ENCODE measurements at regions not wholly inside any gene's neighbourhood (a gene's known extent, or its start where the extent isn't known, plus 50 kb on each side); places are given as distances from the start of the nearest gene placed in this dataset.

DNA sequence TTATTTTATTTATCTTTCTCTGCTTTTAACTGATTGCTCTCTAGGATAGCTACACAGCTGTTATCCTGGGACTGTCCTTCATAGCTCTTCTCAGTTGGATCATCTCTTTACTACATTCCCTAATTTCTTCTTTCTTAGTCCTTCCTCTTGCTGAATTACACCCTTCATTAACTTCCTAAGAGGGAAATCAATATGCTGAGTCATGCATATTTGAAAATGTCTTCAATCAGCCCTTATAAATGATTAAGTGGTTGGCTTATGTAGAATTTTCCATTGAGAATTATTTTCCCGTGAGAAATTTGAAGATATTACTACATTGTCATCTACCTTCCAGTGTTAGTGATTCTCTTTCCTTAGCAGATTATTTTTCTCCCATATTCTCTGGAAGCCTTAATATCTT is 214.2 kb downstream of the SOCS6 start:
- H3K9me3 ChIP-seq (ENCODE audit: control insufficient read depth, insufficient read depth, low read depth, low read length), result no peaks in the 10 kb centered on the region
- DNase-seq (ENCODE audit: low read depth, low spot score), result no peak
- H3K27ac ChIP-seq (ENCODE audit: low read length), result peak overlapping the region; percentile 23; the same call in 1 of the 2 replicates
- CTCF ChIA-PET, result no interaction called here
- no peak overlapping the region for H3K4me3 ChIP-seq (ENCODE audit: low read depth in 2 of 2, low read length in 2 of 2)
- intact Hi-C loops (cut with micrococcal nuclease; ENCODE audit: unreplicated experiment) (no loop called here), in situ Hi-C loops (cut with HindIII; ENCODE audit: low pct_unique_long_range_greater_than_20kb, low sequenced_read_pairs) (no loop called here)
- POLR2A ChIA-PET, result no interaction called here
- TF ChIP-seq SIN3A (IDR thresholded peaks at IDR 0.05; ENCODE audit: borderline replicate concordance, insufficient read depth, low read depth, low read length) (no peak), TCF7L2 (IDR thresholded peaks at IDR 0.05; ENCODE audit: low read depth, low read length) (no peak), REST (IDR thresholded peaks at IDR 0.05; ENCODE audit: insufficient read depth in 1 of 2, low read depth in 2 of 2, low read length in 1 of 2) (no peak), POLR2AphosphoS5 (IDR thresholded peaks at IDR 0.05; ENCODE audit: low read depth, low read length) (no peak)
- TF ChIP-seq, protein P1, sequence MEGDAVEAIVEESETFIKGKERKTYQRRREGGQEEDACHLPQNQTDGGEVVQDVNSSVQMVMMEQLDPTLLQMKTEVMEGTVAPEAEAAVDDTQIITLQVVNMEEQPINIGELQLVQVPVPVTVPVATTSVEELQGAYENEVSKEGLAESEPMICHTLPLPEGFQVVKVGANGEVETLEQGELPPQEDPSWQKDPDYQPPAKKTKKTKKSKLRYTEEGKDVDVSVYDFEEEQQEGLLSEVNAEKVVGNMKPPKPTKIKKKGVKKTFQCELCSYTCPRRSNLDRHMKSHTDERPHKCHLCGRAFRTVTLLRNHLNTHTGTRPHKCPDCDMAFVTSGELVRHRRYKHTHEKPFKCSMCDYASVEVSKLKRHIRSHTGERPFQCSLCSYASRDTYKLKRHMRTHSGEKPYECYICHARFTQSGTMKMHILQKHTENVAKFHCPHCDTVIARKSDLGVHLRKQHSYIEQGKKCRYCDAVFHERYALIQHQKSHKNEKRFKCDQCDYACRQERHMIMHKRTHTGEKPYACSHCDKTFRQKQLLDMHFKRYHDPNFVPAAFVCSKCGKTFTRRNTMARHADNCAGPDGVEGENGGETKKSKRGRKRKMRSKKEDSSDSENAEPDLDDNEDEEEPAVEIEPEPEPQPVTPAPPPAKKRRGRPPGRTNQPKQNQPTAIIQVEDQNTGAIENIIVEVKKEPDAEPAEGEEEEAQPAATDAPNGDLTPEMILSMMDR (IDR thresholded peaks at IDR 0.05), result no peak
- no peaks in the 10 kb centered on the region for H3K27me3 ChIP-seq (ENCODE audit: control insufficient read depth, insufficient read depth, low read length)
- H3K36me3 ChIP-seq (ENCODE audit: control insufficient read depth, insufficient read depth, low read length), result no peaks in the 10 kb centered on the region; the same call in 1 of the 2 replicates
- no peaks in the 10 kb centered on the region for H3K4me1 ChIP-seq (ENCODE audit: control insufficient read depth, insufficient read depth, low read length)
- BruUV-seq (replicated peaks), result no TSS peak
- ATAC-seq, result no peak

DNA sequence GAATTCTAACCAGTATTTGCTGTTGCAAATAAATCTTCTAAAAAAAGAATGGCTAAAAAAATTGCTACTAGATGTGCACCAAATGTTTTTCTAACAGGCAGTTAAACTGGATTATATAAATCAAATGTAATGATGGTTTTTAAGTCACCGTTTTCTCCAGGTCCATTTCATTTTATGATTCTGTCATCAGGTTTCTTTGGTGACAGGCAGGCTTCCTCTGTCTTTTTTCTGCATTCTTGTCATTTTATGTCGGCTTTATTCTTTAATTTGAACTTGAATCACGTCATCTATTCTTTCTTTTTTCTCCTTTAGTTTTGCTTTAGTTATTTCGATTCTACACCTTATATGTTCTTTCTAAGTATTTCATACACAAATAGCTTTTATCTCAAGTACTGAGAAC is 212.5 kb downstream of the SOCS6 start:
- intact Hi-C loops (cut with micrococcal nuclease; ENCODE audit: unreplicated experiment), result no loop called here
- H3K4me1 ChIP-seq (ENCODE audit: control insufficient read depth, insufficient read depth, low read length), result peaks cover 6% of the 10 kb centered on the region
- peak overlapping the region; percentile 34; the same call in 1 of the 2 replicates for H3K27ac ChIP-seq (ENCODE audit: low read length)
- in situ Hi-C loops (cut with HindIII; ENCODE audit: low pct_unique_long_range_greater_than_20kb, low sequenced_read_pairs), result no loop called here
- H3K27me3 ChIP-seq (ENCODE audit: control insufficient read depth, insufficient read depth, low read length), result no peaks in the 10 kb centered on the region
- ATAC-seq (no peak), DNase-seq (ENCODE audit: low read depth, low spot score) (no peak)
- no peaks in the 10 kb centered on the region; the same call in 1 of the 2 replicates for H3K36me3 ChIP-seq (ENCODE audit: control insufficient read depth, insufficient read depth, low read length)
- no TSS peak for BruUV-seq (replicated peaks)
- CTCF ChIA-PET, result no interaction called here
- no peak overlapping the region for H3K4me3 ChIP-seq (ENCODE audit: low read depth in 2 of 2, low read length in 2 of 2)
- POLR2A ChIA-PET, result no interaction called here
- TF ChIP-seq TCF7L2 (IDR thresholded peaks at IDR 0.05; ENCODE audit: low read depth, low read length), result no peak
- no peak for TF ChIP-seq SIN3A (IDR thresholded peaks at IDR 0.05; ENCODE audit: borderline replicate concordance, insufficient read depth, low read depth, low read length)
- TF ChIP-seq, protein P1 (IDR thresholded peaks at IDR 0.05), result no peak
- no peak for TF ChIP-seq POLR2AphosphoS5 (IDR thresholded peaks at IDR 0.05; ENCODE audit: low read depth, low read length)
- TF ChIP-seq REST (IDR thresholded peaks at IDR 0.05; ENCODE audit: insufficient read depth in 1 of 2, low read depth in 2 of 2, low read length in 1 of 2), result no peak
- no peaks in the 10 kb centered on the region for H3K9me3 ChIP-seq (ENCODE audit: control insufficient read depth, insufficient read depth, low read depth, low read length)
